ENCODE measurements at regions not wholly inside any gene's neighbourhood (a gene's known extent, or its start where the extent isn't known, plus 50 kb on each side); places are given as distances from the start of the nearest gene placed in this dataset.

- no peak for TF ChIP-seq YY1 (IDR thresholded peaks at IDR 0.05)
- no peak for TF ChIP-seq HNF4G (IDR thresholded peaks at IDR 0.05)
- no peak for TF ChIP-seq MAX (IDR thresholded peaks at IDR 0.05)
- no peak for TF ChIP-seq RAD21 (IDR thresholded peaks at IDR 0.05)
- TF ChIP-seq ZBTB33 (IDR thresholded peaks at IDR 0.05): no peak
- TF ChIP-seq JUND (IDR thresholded peaks at IDR 0.05): no peak
- TF ChIP-seq GABPA (IDR thresholded peaks at IDR 0.05 in 1 of 2, conservative IDR thresholded peaks at IDR 0.05 in 1 of 2): no peak
- TF ChIP-seq SP1 (IDR thresholded peaks at IDR 0.05): no peak
- no peak for TF ChIP-seq CTCF (IDR thresholded peaks at IDR 0.05; ENCODE audit: low read depth, low read length, missing input control)
- no peak for TF ChIP-seq ATF3 (IDR thresholded peaks at IDR 0.05)
- no peak for TF ChIP-seq HNF4A (conservative IDR thresholded peaks at IDR 0.05)
- TF ChIP-seq RXRA (IDR thresholded peaks at IDR 0.05): no peak
- no peak for TF ChIP-seq FOXA1 (IDR thresholded peaks at IDR 0.05)
- TF ChIP-seq EGR1 (IDR thresholded peaks at IDR 0.05; ENCODE audit: low read depth in 2 of 2): no peak
- TF ChIP-seq FOXA2 (IDR thresholded peaks at IDR 0.05): no peak
- TF ChIP-seq REST (IDR thresholded peaks at IDR 0.05): no peak
- TF ChIP-seq TAF1 (conservative IDR thresholded peaks at IDR 0.05): no peak
- no peak for TF ChIP-seq NR2F2 (IDR thresholded peaks at IDR 0.05)
- Histone ChIP-seq H3K4me3 (ENCODE audit: low read depth in 1 of 3, low read length in 3 of 3) (no peak overlapping the region), H3K4me1 (ENCODE audit: control insufficient read depth in 4 of 4, insufficient read depth in 4 of 4, low read length in 3 of 4) (no peaks in the 10 kb centered on the region), H3K36me3 (ENCODE audit: control insufficient read depth in 4 of 4, insufficient read depth in 3 of 4, low read depth in 1 of 4, low read length in 3 of 4) (no peaks in the 10 kb centered on the region), H3K27ac (ENCODE audit: low read depth in 1 of 2, low read length in 2 of 2) (no peak overlapping the region), H3K9me3 (ENCODE audit: control insufficient read depth in 4 of 4, low read length in 3 of 4) (no peaks in the 10 kb centered on the region), H3K27me3 (ENCODE audit: control insufficient read depth in 4 of 4, insufficient read depth in 4 of 4, low read length in 3 of 4) (no peaks in the 10 kb centered on the region), H3K9ac (ENCODE audit: low read depth in 1 of 2, low read length in 2 of 2) (no peak overlapping the region)
- DNase-seq (ENCODE audit: low spot score): no peak
Observed at GRCh38 chr4:86432559-86433134, 72.8 kb upstream of the MAPK10 start.
